PC-9 (cell line): ENCODE measurements at regions not wholly inside any gene's neighbourhood (a gene's known extent, or its start where the extent isn't known, plus 50 kb on each side); places are given as distances from the start of the nearest gene placed in this dataset.

Experiments
- BruUV-seq: library from RNA; stranded (reverse); fragments of 400-500 nt; replicated peaks from 2 replicates; lab custom pipeline; 2021; lab: Mats Ljungman, UMichigan
- CTCF ChIA-PET: fragments of 300-600 bp; sonication (Branson Sonifier 250); formaldehyde crosslinking; loops from one replicate; lab custom pipeline; 2022; ENCODE audit warnings: antibody characterized with exemption; lab: Charles Lee
- POLR2A ChIA-PET: fragments of 300-600 bp; sonication (Branson Sonifier 250); formaldehyde crosslinking; loops from one replicate; lab custom pipeline; 2022; ENCODE audit warnings: antibody characterized with exemption; ENCODE audit not compliant: unreplicated experiment; lab: Charles Lee
- DNase-seq, 2 experiments: peaks; one replicate each; pipeline versions ENCODE4 v3.0.0 to v3.0.0-alpha.2; 2015 to 2022; ENCODE audit warnings: mixed read lengths in 1 of 2
- H2AFZ ChIP-seq: fragments of 200-600 bp; sonication (generic); 2 replicates; pipeline ENCODE4 v1.8.1; 2017; ENCODE audit warnings: antibody characterized with exemption
- H3F3A ChIP-seq: fragments of 200-600 bp; sonication (generic); 2 replicates; pipeline ENCODE4 v1.8.1; 2017; ENCODE audit warnings: antibody characterized with exemption, mild to moderate bottlenecking, low read depth; ENCODE audit not compliant: insufficient read depth
- H3K27ac ChIP-seq: fragments of 200-600 bp; sonication (generic); 2 replicates; pipeline ENCODE4 v1.6.1; 2016; ENCODE audit warnings: mixed run types
- H3K27me3 ChIP-seq: fragments of 200-600 bp; sonication (generic); 2 replicates; pipeline ENCODE4 v1.6.1; 2016; ENCODE audit warnings: low read depth, mixed run types; ENCODE audit not compliant: insufficient read depth
- H3K36me3 ChIP-seq: fragments of 200-600 bp; sonication (generic); 2 replicates; pipeline ENCODE4 v1.6.1; 2016; ENCODE audit warnings: low read depth, mixed run types
- H3K4me1 ChIP-seq: fragments of 200-600 bp; sonication (generic); replicated peaks from 2 replicates; pipeline ENCODE4 v1.6.1; 2016; ENCODE audit warnings: mixed run types; ENCODE audit not compliant: insufficient read depth
- H3K4me2 ChIP-seq: fragments of 200-600 bp; sonication (generic); 2 replicates; pipeline ENCODE4 v1.6.1; 2017; ENCODE audit warnings: mixed run types
- H3K4me3 ChIP-seq: fragments of 200-600 bp; sonication (generic); 2 replicates; pipeline ENCODE4 v1.6.1; 2016; ENCODE audit warnings: mixed run types
- H3K79me2 ChIP-seq: fragments of 200-600 bp; sonication (generic); 2 replicates; pipeline ENCODE4 v1.6.1; 2017; ENCODE audit warnings: low read depth, mixed run types
- H3K9me2 ChIP-seq: fragments of 200-600 bp; sonication (generic); 2 replicates; pipeline ENCODE4 v1.8.1; 2017; ENCODE audit warnings: mild to moderate bottlenecking; ENCODE audit not compliant: insufficient read depth
- H3K9me3 ChIP-seq: fragments of 200-600 bp; sonication (generic); 2 replicates; pipeline ENCODE4 v1.8.1; 2016; ENCODE audit warnings: low read depth; ENCODE audit not compliant: insufficient read depth
- H4K20me1 ChIP-seq: fragments of 200-600 bp; sonication (generic); 2 replicates; pipeline ENCODE4 v1.8.1; 2017; ENCODE audit not compliant: insufficient read depth
- EZH2 ChIP-seq: fragments of 200-600 bp; sonication (generic); IDR thresholded peaks from 2 replicates; pipeline ENCODE4 v1.8.0; 2017; ENCODE audit warnings: antibody characterized with exemption, low read depth
- intact Hi-C: fragments of 100-400 bp; cut with micrococcal nuclease; formaldehyde crosslinking; loops from one replicate; pipeline ENCODE4 v1.10.0; 2022; ENCODE audit not compliant: unreplicated experiment
- TF ChIP-seq, protein P1 (sequence below): fragments of 200-600 bp; sonication (generic); conservative IDR thresholded peaks from 2 replicates; pipeline ENCODE4 v1.6.1; 2017; ENCODE audit warnings: mixed run types, antibody characterized with exemption, mild to moderate bottlenecking, moderate library complexity

DNA sequence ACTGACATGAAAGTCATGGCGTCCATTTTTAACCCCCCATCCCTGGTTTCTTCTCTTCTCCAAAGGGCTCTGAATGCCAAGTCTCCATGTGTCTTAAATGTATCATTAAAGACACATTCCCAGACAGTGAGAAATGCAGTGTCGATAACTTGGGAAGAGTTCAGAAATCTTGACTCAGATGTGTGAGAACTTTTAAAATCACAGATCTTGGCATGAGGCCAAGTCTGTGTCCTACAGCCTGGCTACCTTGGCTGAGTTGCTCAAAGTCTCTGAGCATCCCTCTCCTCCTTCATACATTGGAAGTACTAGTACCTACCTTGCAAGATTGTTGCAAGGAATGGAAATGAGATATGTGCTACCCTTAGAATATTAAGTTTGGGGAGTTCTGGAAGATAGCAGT is 1046.5 kb upstream of the RBFOX1 start:
- no peak overlapping the region for H3K4me2 ChIP-seq
- H4K20me1 ChIP-seq = no peaks in the 10 kb centered on the region
- intact Hi-C loops = no loop called here
- no peak for DNase-seq
- H3K4me1 ChIP-seq = no peaks in the 10 kb centered on the region
- no peak for TF ChIP-seq EZH2
- TF ChIP-seq, protein P1, sequence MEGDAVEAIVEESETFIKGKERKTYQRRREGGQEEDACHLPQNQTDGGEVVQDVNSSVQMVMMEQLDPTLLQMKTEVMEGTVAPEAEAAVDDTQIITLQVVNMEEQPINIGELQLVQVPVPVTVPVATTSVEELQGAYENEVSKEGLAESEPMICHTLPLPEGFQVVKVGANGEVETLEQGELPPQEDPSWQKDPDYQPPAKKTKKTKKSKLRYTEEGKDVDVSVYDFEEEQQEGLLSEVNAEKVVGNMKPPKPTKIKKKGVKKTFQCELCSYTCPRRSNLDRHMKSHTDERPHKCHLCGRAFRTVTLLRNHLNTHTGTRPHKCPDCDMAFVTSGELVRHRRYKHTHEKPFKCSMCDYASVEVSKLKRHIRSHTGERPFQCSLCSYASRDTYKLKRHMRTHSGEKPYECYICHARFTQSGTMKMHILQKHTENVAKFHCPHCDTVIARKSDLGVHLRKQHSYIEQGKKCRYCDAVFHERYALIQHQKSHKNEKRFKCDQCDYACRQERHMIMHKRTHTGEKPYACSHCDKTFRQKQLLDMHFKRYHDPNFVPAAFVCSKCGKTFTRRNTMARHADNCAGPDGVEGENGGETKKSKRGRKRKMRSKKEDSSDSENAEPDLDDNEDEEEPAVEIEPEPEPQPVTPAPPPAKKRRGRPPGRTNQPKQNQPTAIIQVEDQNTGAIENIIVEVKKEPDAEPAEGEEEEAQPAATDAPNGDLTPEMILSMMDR = no peak
- H3K79me2 ChIP-seq = no peaks in the 10 kb centered on the region
- no peaks in the 10 kb centered on the region for H3K9me2 ChIP-seq
- H3K9me3 ChIP-seq = no peaks in the 10 kb centered on the region
- ChIA-PET POLR2A (no interaction called here), CTCF (no interaction called here)
- H3K27ac ChIP-seq = no peak overlapping the region
- no peaks in the 10 kb centered on the region for H3K36me3 ChIP-seq
- H2AFZ ChIP-seq = no peak overlapping the region
- no peak overlapping the region for H3K4me3 ChIP-seq
- peaks cover 32% of the 10 kb centered on the region for H3K27me3 ChIP-seq
- BruUV-seq = no TSS peak
- H3F3A ChIP-seq = no peaks in the 10 kb centered on the region

DNA sequence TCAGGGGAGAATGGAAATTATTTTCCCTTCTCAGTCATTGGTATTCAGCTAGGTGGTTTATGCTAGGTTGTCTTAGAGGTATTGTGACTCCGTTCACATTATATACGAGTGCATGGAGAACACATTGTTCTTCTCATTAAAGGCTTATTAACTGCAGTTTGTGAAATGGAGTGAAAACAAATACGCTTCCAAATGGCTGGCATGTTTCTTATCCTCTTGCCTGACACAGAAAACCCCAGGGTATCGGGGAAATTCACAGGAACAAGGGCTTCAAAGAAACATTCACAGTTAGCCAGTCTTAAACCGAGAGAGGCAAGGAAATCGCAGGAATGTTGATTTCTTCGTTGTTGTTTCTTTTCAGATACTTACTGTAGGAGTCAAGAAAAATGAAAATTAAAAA is 1047.9 kb upstream of the RBFOX1 start:
- Histone ChIP-seq H3K27ac (no peak overlapping the region), H3K4me3 (no peak overlapping the region), H3K9me3 (no peaks in the 10 kb centered on the region), H3K4me1 (no peaks in the 10 kb centered on the region), H2AFZ (no peak overlapping the region), H4K20me1 (no peaks in the 10 kb centered on the region), H3K36me3 (no peaks in the 10 kb centered on the region), H3K27me3 (peaks cover 45% of the 10 kb centered on the region), H3K9me2 (no peaks in the 10 kb centered on the region), H3F3A (no peaks in the 10 kb centered on the region), H3K79me2 (no peaks in the 10 kb centered on the region), H3K4me2 (no peak overlapping the region)
- TF ChIP-seq, protein P1 = no peak
- no peak for TF ChIP-seq EZH2
- no TSS peak for BruUV-seq
- CTCF ChIA-PET = no interaction called here
- no peak for DNase-seq
- POLR2A ChIA-PET = no interaction called here
- intact Hi-C loops = no loop called here

DNA sequence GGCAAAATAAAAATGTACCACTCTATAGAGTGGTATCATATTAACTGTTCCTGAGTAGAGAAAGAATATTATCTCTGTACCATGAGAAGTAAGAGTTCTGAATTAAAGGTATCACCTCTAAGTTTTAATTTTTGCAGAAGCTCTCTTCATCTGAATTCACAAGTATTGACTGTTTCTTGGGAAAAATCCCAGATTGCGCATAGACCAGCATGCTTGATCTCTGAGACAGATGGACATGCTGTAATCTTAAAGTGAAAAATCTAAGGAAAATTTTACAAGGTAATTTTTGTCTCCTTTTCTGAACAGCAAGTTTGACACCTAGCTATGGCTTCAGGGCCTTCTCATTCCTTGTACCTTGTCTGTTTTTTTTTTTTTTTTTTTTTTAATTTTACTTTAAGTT is 1050.7 kb upstream of the RBFOX1 start:
- Histone ChIP-seq H3K27me3 (peaks cover 56% of the 10 kb centered on the region), H3K9me2 (no peaks in the 10 kb centered on the region), H3K79me2 (no peaks in the 10 kb centered on the region), H2AFZ (no peak overlapping the region), H3K4me3 (no peak overlapping the region), H3K4me2 (no peak overlapping the region), H3F3A (no peaks in the 10 kb centered on the region), H3K36me3 (no peaks in the 10 kb centered on the region), H4K20me1 (no peaks in the 10 kb centered on the region), H3K27ac (no peak overlapping the region), H3K9me3 (no peaks in the 10 kb centered on the region), H3K4me1 (no peaks in the 10 kb centered on the region)
- POLR2A ChIA-PET = no interaction called here
- no TSS peak for BruUV-seq
- CTCF ChIA-PET = no interaction called here
- intact Hi-C loops = no loop called here
- no peak for DNase-seq
- TF ChIP-seq, protein P1 = no peak
- TF ChIP-seq EZH2 = no peak
